Heart left ventricle (tissue), 16 donors: ENCODE measurements at regions not wholly inside any gene's neighbourhood (a gene's known extent, or its start where the extent isn't known, plus 50 kb on each side); places are given as distances from the start of the nearest gene placed in this dataset.

Source experiments
- ATAC-seq, 4 donors: fragments of 200-7000 bp; cut with Tn5 transposase; one replicate each; pipeline ENCODE4 v1.9.1; 2020 to 2022; ENCODE audit warnings: moderate library complexity in 4 of 4, mild to moderate bottlenecking in 3 of 4, moderate number of reproducible peaks in 1 of 4
- DNase-seq, 5 donors: peaks; one replicate each; pipeline ENCODE4 v3.0.0-alpha.2; 2020
- H3K27ac ChIP-seq, 12 donors: fragments of 200-600 bp; sonication (generic) in 4 of 12; one replicate each; pipeline versions ENCODE4 v1.5.0 to v1.8.0; 2016 to 2022; ENCODE audit warnings: mild to moderate bottlenecking in 2 of 12
- H3K27me3 ChIP-seq, 9 donors: fragments of 200-600 bp; sonication (generic) in 2 of 9; one replicate each; pipeline versions ENCODE4 v1.5.1 to v1.8.0; 2016 to 2022; ENCODE audit warnings: mild to moderate bottlenecking in 3 of 9
- H3K36me3 ChIP-seq, 9 donors: fragments of 200-600 bp; sonication (generic) in 2 of 9; one replicate each; pipeline versions ENCODE4 v1.5.0 to v1.8.0; 2018 to 2022; ENCODE audit warnings: mild to moderate bottlenecking in 2 of 9
- H3K4me1 ChIP-seq, 12 donors: fragments of 200-600 bp; sonication (generic) in 4 of 12; one replicate each; pipeline versions ENCODE4 v1.5.0 to v1.8.0; 2016 to 2022; ENCODE audit warnings: mild to moderate bottlenecking in 3 of 12
- H3K4me3 ChIP-seq, 12 donors: fragments of 200-600 bp; sonication (generic) in 4 of 12; one replicate each; pipeline versions ENCODE4 v1.5.0 to v1.8.0; 2017 to 2022; ENCODE audit warnings: mild to moderate bottlenecking in 9 of 12, moderate library complexity in 4 of 12
- H3K9me3 ChIP-seq, 12 donors: fragments of 200-600 bp; sonication (generic) in 4 of 12; one replicate each; pipeline versions ENCODE4 v1.5.0 to v1.8.0; 2016 to 2022; ENCODE audit warnings: mild to moderate bottlenecking in 1 of 12
- POLR2A ChIP-seq, 2 donors: fragments of 450-650 bp; IDR thresholded peaks; one replicate each; pipeline ENCODE4 v1.6.1; 2017; ENCODE audit warnings: antibody characterized with exemption in 2 of 2, mild to moderate bottlenecking in 2 of 2, moderate library complexity in 2 of 2
- WGBS, 4 donors: extraction: QIAGEN DNeasy Blood & Tissue Kit in 2 of 4; methylation state at CpG; one replicate each; pipeline versions ENCODE4 v1.1.5 to v1.1.7; 2013 to 2018; 5-methylcytosine and 5-hydroxymethylcytosine counted together
- intact Hi-C, 10 donors: fragments of 100-400 bp; cut with DNase I; formaldehyde crosslinking; loops; one replicate each; pipeline versions ENCODE4 v1.11.1 to v1.14.2; 2022
- TF ChIP-seq, protein P1 (sequence below), 12 donors: fragments of 200-600 bp; sonication (generic) in 4 of 12; IDR thresholded peaks; one replicate each; pipeline versions ENCODE4 v1.5.0 to v1.8.0; 2018 to 2022; ENCODE audit warnings: antibody characterized with exemption in 12 of 12, mild to moderate bottlenecking in 5 of 12
- donor health status: ischemic (EF 13 %, LVEDD 7.1; RV severe dilation, severe dysfunction).
- donor health status: healthy with polysubstance abuse.
- donor health status: DM: no; HTN: yes; CAD: no.
- donor health status: DM: no; HTN: no; CAD: no.
- donor health status: ischemic (EF 25% LVEDD 6.9; RV normal size, moderate dysfunction).
- donor health status: ischemic (EF 25% LVEDD 5.7; RV mildly dilated, moderate dysfunction).
- donor health status: healthy.
- donor health status: DM: yes; HTN: yes; CAD: no.
- donor health status: ischemic (EF 35%, LVEDD 5.7; RV mildly dilated, moderate dysfunction).
- donor health status: nonischemic (EF 11% LVEDD 7.7; RV severe dilation, severe dysfunction).
- donor health status: DM: yes; HTN: yes; CAD: no.
- donor health status: PGD.
- donor health status: ischemic (EF 29% LVEDD 5.4; RV normal size, mild dysfunction).
- donor health status: nonischemic (EF 23%, LVEDD 6.1; RV moderate dilation, normal function).

DNA sequence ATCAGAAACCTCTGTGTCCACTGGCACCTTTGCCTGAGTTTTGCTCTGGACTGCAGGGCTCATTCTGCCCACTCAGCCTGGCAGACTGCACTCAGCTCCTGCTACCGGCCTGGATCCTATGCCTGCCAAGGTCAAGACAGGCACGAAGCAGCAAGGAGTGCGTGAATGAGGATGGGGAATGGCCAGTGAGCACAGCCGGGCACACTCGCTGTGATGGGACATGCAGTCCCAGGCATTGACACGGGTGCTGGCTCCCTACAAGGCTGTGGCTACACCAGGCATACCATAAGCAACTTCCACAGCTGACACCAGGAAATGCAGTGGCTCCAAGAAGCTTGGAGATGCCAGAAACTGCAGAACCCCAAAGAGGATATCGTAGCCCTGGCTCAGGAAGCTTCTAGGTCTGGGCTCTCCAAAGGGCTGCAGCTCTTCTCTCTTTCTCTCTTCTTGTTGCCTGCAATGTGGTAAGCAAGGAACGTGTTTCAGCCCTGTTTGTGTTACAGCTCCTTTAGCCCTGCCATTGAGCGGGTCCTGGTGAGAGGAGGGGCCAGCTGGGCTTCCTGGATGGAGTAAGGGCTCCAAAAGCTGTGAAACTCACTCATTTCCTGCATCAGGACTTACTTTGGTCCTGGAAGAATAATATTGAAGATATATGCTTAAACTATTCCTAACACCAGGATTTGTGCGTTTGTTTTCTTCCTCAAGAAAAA, 832.6 kb upstream of the SLITRK5 start:
- H3K4me1 ChIP-seq, result no peaks in the 10 kb centered on the region
- intact Hi-C loops, result no loop called here
- H3K36me3 ChIP-seq, result no peaks in the 10 kb centered on the region
- peaks cover 0 to 13% (median 0%) of the 10 kb centered on the region in 12 donors for H3K9me3 ChIP-seq
- H3K27ac ChIP-seq, result no peak overlapping the region
- DNase-seq (no peak), ATAC-seq (no peak)
- TF ChIP-seq, protein P1, sequence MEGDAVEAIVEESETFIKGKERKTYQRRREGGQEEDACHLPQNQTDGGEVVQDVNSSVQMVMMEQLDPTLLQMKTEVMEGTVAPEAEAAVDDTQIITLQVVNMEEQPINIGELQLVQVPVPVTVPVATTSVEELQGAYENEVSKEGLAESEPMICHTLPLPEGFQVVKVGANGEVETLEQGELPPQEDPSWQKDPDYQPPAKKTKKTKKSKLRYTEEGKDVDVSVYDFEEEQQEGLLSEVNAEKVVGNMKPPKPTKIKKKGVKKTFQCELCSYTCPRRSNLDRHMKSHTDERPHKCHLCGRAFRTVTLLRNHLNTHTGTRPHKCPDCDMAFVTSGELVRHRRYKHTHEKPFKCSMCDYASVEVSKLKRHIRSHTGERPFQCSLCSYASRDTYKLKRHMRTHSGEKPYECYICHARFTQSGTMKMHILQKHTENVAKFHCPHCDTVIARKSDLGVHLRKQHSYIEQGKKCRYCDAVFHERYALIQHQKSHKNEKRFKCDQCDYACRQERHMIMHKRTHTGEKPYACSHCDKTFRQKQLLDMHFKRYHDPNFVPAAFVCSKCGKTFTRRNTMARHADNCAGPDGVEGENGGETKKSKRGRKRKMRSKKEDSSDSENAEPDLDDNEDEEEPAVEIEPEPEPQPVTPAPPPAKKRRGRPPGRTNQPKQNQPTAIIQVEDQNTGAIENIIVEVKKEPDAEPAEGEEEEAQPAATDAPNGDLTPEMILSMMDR (IDR thresholded peaks at IDR 0.05), result no peak
- no peak overlapping the region for H3K4me3 ChIP-seq
- H3K27me3 ChIP-seq, result no peaks in the 10 kb centered on the region
- WGBS, 4 donors, result 77 to 82% (median 79%) methylated on average over 10 of the region's 10 CpGs

DNA sequence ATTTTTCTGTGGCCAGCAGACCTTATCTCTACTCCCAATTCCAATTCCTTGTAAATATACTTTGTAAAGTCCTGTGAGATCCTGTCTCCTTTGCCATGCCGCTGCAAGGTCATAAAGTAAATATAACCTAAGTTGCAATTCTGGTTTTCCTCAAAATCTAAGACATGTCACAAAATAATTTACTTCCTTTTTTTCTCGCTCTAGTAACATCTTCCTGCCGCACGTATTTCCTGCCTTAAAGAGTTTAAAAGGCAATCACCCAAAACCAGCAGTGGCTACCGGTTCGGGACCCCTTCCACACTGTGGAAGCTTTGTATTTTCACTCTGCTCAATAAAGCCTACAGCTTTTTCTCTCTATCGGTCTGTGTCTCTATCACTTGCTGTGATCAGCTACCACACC, 832.0 kb upstream of the SLITRK5 start:
- 70 to 77% (median 75%) methylated on average over 7 of the region's 7 CpGs for WGBS, 4 donors
- H3K4me3 ChIP-seq, result no peak overlapping the region
- H3K36me3 ChIP-seq, result no peaks in the 10 kb centered on the region
- H3K27me3 ChIP-seq, result no peaks in the 10 kb centered on the region
- intact Hi-C loops, result no loop called here
- H3K27ac ChIP-seq, result no peak overlapping the region
- peaks cover 0 to 13% (median 0%) of the 10 kb centered on the region in 12 donors for H3K9me3 ChIP-seq
- no peak for ATAC-seq
- DNase-seq, result no peak
- no peaks in the 10 kb centered on the region for H3K4me1 ChIP-seq
- TF ChIP-seq, protein P1 (IDR thresholded peaks at IDR 0.05), result no peak
- TF ChIP-seq POLR2A (IDR thresholded peaks at IDR 0.05), result no peak

DNA sequence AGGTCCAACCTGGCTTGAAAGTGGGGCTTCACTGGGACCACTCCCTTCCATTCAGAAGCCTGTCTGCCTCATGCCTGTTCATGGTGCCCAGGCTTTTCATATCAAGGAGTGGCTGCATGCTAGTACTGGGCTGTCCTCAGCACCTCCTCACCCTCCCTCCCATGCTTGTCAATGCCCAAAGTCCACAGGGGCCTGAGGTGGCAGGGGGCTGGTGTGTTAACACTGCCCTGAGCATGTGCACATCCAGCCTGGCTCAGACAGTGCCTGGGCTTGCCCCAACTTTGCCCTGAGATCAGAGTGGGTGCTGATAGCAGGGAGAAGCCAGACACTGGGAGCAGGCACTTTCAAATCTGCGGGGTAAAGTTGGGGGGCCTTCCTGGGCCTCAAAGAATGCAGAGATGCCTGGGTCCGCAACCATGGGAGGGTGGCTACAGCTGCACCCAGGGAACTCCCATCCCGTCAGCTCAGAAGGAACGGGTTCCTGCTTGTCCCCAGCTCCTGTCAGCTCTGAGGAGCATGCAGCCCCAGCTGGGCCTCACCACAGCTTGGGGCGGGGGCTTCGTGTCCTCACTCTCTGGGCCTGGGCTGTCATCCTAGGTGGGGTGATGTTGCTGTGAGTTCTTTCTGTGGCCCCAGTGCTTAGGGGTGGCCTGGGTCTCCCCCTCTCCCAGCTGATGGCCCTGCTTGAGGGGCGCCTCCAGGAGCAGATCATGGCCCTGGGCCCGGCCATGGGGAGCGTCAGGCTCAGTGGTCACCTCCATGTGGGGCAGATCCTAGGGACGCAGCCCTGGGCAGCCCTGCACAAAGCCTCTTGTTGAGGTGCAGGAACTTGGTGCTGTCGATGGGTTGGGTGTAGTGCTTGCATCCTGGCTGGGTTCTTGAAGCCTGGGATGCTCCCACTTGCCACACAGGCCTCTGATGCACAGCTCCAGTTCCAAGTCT, 830.6 kb upstream of the SLITRK5 start:
- DNase-seq (no peak), ATAC-seq (peak in 1 of 4 donors; percentile 36)
- no peak for TF ChIP-seq POLR2A (IDR thresholded peaks at IDR 0.05)
- TF ChIP-seq, protein P1 (IDR thresholded peaks at IDR 0.05), result no peak
- H3K4me1 ChIP-seq, result no peaks in the 10 kb centered on the region
- no peak overlapping the region for H3K27ac ChIP-seq
- no peaks in the 10 kb centered on the region for H3K36me3 ChIP-seq
- H3K4me3 ChIP-seq, result no peak overlapping the region
- intact Hi-C loops, result no loop called here
- H3K9me3 ChIP-seq, result peaks cover 0 to 10% (median 0%) of the 10 kb centered on the region in 12 donors
- WGBS, 4 donors, result 82 to 88% (median 86%) methylated on average over 10 to 11 of the region's 11 CpGs
- no peaks in the 10 kb centered on the region for H3K27me3 ChIP-seq

DNA sequence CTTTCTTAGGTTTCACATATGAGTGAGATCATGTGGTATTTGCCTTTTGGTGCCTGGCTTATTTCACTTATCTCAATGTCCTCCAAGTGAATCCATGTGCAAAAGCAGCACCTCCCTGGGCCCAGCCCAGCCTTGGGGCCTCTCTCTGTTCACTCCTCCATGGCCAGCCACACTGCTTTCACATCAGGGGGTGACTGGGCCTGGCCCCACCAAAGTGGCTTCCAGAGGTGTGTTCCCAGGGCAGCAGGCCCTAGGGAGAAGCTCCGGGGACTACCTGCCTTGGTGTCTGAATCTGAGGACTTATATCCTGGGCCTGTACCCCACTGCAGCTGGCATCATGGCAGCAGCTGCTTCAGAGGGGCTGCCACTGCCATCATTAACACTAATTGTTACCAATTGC, 829.9 kb upstream of the SLITRK5 start:
- TF ChIP-seq, protein P1 (IDR thresholded peaks at IDR 0.05), result no peak
- TF ChIP-seq POLR2A (IDR thresholded peaks at IDR 0.05), result no peak
- DNase-seq, result no peak
- no peak overlapping the region for H3K27ac ChIP-seq
- no peaks in the 10 kb centered on the region for H3K4me1 ChIP-seq
- H3K36me3 ChIP-seq, result no peaks in the 10 kb centered on the region
- WGBS, 4 donors, result 77 to 96% (median 85%) methylated on average over 1 of the region's 1 CpG
- peaks cover 0 to 9% (median 0%) of the 10 kb centered on the region in 12 donors for H3K9me3 ChIP-seq
- intact Hi-C loops, result no loop called here
- no peak overlapping the region for H3K4me3 ChIP-seq
- H3K27me3 ChIP-seq, result no peaks in the 10 kb centered on the region
- ATAC-seq, result no peak
